DOHH2 (cell line): ENCODE measurements at regions not wholly inside any gene's neighbourhood (a gene's known extent, or its start where the extent isn't known, plus 50 kb on each side); places are given as distances from the start of the nearest gene placed in this dataset.

Experiments
- CTCF ChIP-seq: fragments of 200-600 bp; sonication (generic); IDR thresholded peaks from one replicate; pipeline ENCODE4 v1.5.1; 2014; ENCODE audit warnings: antibody characterized with exemption, mild to moderate bottlenecking, low read depth, low read length; ENCODE audit not compliant: poor library complexity, severe bottlenecking
- EZH2phosphoT487 ChIP-seq: fragments of 200-600 bp; sonication (generic); IDR thresholded peaks from 2 replicates; pipeline ENCODE4 v1.6.1; 2017; ENCODE audit warnings: borderline replicate concordance, mild to moderate bottlenecking, antibody characterized with exemption, low read length, moderate library complexity, mixed read lengths

- TF ChIP-seq CTCF = no peak
- no peak for TF ChIP-seq EZH2phosphoT487
These were observed 395.6 kb downstream of the RND3 start for GRCh38 chr2:150091846-150092245.
